Panc1 (cell line): ENCODE measurements at regions not wholly inside any gene's neighbourhood (a gene's known extent, or its start where the extent isn't known, plus 50 kb on each side); places are given as distances from the start of the nearest gene placed in this dataset.

ENCODE experiments used
- ATAC-seq: fragments of 200-7000 bp; cut with Tn5 transposase; 2 replicates; pipeline ENCODE4 v1.9.1; 2020; ENCODE audit warnings: mild to moderate bottlenecking, moderate library complexity
- BruUV-seq: library from RNA; stranded (reverse); fragments of 400-500 nt; replicated peaks from 2 replicates; lab custom pipeline; 2021; lab: Mats Ljungman, UMichigan
- CTCF ChIA-PET: fragments of 300-600 bp; sonication (Branson Sonifier 250); formaldehyde crosslinking; loops from one replicate; lab custom pipeline; 2022; ENCODE audit warnings: antibody characterized with exemption; lab: Charles Lee
- POLR2A ChIA-PET: fragments of 300-600 bp; sonication (Branson Sonifier 250); formaldehyde crosslinking; loops from one replicate; lab custom pipeline; 2022; ENCODE audit warnings: antibody characterized with exemption; lab: Charles Lee
- DNase-seq: peaks from one replicate; pipeline ENCODE4 v3.0.0-alpha.2; 2010; ENCODE audit warnings: low read depth, low spot score
- H3K27ac ChIP-seq: 2 replicates; pipeline ENCODE4 v1.5.1; 2011; ENCODE audit warnings: mild to moderate bottlenecking, low read length, inconsistent platforms
- H3K27me3 ChIP-seq: fragments of 200-500 bp; sonication (Bioruptor generic); 2 replicates; pipeline ENCODE4 v1.6.0; 2014; ENCODE audit warnings: low read length, inconsistent platforms; ENCODE audit not compliant: control insufficient read depth, insufficient read depth
- H3K36me3 ChIP-seq: fragments of 200-500 bp; sonication (Bioruptor generic); 2 replicates; pipeline ENCODE4 v1.5.1; 2014; ENCODE audit warnings: inconsistent platforms, mild to moderate bottlenecking, low read length, moderate library complexity; ENCODE audit not compliant: control insufficient read depth, insufficient read depth
- H3K4me1 ChIP-seq: 2 replicates; pipeline ENCODE4 v1.5.1; 2011; ENCODE audit warnings: inconsistent platforms, mild to moderate bottlenecking, low read length, moderate library complexity; ENCODE audit not compliant: control insufficient read depth, insufficient read depth
- H3K4me3 ChIP-seq, 2 experiments: 2 replicates each; pipeline ENCODE4 v1.5.1; 2011 to 2012; ENCODE audit warnings: low read depth in 2 of 2, low read length in 2 of 2, mild to moderate bottlenecking in 2 of 2, inconsistent platforms in 1 of 2, moderate library complexity in 1 of 2
- H3K9me3 ChIP-seq: fragments of 200-500 bp; sonication (Bioruptor generic); 2 replicates; pipeline ENCODE4 v1.5.1; 2014; ENCODE audit warnings: low read depth, mild to moderate bottlenecking, inconsistent platforms, low read length, moderate library complexity; ENCODE audit not compliant: control insufficient read depth, insufficient read depth
- POLR2AphosphoS5 ChIP-seq: IDR thresholded peaks from 2 replicates; pipeline ENCODE4 v1.6.1; 2012; ENCODE audit warnings: mild to moderate bottlenecking, low read depth, low read length, moderate library complexity
- SIN3A ChIP-seq: IDR thresholded peaks from 2 replicates; pipeline ENCODE4 v1.6.1; 2012; ENCODE audit warnings: low read depth, mild to moderate bottlenecking, low read length, moderate library complexity, borderline replicate concordance; ENCODE audit not compliant: insufficient read depth
- TCF7L2 ChIP-seq: IDR thresholded peaks from 2 replicates; pipeline ENCODE4 v1.6.1; 2011; ENCODE audit warnings: mild to moderate bottlenecking, low read depth, low read length, inconsistent platforms
- in situ Hi-C: cut with HindIII; loops from 2 replicates; pipeline ENCODE4 v1.10.0; 2016; ENCODE audit warnings: low sequenced_read_pairs, low pct_unique_long_range_greater_than_20kb
- intact Hi-C: fragments of 100-400 bp; cut with micrococcal nuclease; formaldehyde crosslinking; loops from one replicate; pipeline ENCODE4 v1.10.0; 2022; ENCODE audit not compliant: unreplicated experiment
- TF ChIP-seq, protein P1 (sequence below): fragments of 450-650 bp; IDR thresholded peaks from 2 replicates; pipeline ENCODE4 v1.5.1; 2017; ENCODE audit warnings: mild to moderate bottlenecking
- TF ChIP-seq, protein P2 (sequence below), 2 experiments: IDR thresholded peaks; 2 replicates each; pipeline ENCODE4 v1.6.1; 2011 to 2012; ENCODE audit warnings: low read depth in 2 of 2, control low read depth in 1 of 2, low read length in 1 of 2, mild to moderate bottlenecking in 1 of 2, moderate library complexity in 1 of 2; ENCODE audit not compliant: insufficient read depth in 1 of 2

DNA sequence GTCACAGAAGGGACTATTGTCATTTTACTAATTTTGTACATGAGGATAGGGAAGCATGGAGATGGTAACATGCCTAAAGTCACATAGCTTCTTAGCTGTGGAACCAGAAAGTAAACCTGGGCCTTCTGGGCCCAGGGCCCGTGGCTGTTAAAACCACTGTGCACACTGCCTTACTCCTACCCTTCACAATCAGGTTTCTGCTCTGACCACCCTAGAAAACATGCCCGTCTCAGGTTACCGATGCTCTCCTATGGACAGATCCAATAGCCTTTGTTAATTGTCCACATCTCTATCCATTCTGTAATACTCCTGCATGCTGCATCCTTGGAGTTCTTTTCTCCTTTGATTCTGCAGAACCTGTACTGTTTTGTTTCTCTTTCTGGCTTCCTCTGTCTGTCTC lies 79.0 kb upstream of the TACR1 start:
- H3K27ac ChIP-seq: no peak overlapping the region
- ATAC-seq (no peak), DNase-seq (no peak)
- intact Hi-C loops: no loop called here
- no peak overlapping the region for H3K4me3 ChIP-seq
- H3K36me3 ChIP-seq: no peaks in the 10 kb centered on the region
- H3K9me3 ChIP-seq: no peaks in the 10 kb centered on the region
- TF ChIP-seq, protein P1, sequence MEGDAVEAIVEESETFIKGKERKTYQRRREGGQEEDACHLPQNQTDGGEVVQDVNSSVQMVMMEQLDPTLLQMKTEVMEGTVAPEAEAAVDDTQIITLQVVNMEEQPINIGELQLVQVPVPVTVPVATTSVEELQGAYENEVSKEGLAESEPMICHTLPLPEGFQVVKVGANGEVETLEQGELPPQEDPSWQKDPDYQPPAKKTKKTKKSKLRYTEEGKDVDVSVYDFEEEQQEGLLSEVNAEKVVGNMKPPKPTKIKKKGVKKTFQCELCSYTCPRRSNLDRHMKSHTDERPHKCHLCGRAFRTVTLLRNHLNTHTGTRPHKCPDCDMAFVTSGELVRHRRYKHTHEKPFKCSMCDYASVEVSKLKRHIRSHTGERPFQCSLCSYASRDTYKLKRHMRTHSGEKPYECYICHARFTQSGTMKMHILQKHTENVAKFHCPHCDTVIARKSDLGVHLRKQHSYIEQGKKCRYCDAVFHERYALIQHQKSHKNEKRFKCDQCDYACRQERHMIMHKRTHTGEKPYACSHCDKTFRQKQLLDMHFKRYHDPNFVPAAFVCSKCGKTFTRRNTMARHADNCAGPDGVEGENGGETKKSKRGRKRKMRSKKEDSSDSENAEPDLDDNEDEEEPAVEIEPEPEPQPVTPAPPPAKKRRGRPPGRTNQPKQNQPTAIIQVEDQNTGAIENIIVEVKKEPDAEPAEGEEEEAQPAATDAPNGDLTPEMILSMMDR: no peak
- TF ChIP-seq TCF7L2 (no peak), POLR2AphosphoS5 (no peak), SIN3A (no peak)
- TF ChIP-seq, protein P2, sequence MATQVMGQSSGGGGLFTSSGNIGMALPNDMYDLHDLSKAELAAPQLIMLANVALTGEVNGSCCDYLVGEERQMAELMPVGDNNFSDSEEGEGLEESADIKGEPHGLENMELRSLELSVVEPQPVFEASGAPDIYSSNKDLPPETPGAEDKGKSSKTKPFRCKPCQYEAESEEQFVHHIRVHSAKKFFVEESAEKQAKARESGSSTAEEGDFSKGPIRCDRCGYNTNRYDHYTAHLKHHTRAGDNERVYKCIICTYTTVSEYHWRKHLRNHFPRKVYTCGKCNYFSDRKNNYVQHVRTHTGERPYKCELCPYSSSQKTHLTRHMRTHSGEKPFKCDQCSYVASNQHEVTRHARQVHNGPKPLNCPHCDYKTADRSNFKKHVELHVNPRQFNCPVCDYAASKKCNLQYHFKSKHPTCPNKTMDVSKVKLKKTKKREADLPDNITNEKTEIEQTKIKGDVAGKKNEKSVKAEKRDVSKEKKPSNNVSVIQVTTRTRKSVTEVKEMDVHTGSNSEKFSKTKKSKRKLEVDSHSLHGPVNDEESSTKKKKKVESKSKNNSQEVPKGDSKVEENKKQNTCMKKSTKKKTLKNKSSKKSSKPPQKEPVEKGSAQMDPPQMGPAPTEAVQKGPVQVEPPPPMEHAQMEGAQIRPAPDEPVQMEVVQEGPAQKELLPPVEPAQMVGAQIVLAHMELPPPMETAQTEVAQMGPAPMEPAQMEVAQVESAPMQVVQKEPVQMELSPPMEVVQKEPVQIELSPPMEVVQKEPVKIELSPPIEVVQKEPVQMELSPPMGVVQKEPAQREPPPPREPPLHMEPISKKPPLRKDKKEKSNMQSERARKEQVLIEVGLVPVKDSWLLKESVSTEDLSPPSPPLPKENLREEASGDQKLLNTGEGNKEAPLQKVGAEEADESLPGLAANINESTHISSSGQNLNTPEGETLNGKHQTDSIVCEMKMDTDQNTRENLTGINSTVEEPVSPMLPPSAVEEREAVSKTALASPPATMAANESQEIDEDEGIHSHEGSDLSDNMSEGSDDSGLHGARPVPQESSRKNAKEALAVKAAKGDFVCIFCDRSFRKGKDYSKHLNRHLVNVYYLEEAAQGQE (IDR thresholded peaks at IDR 0.05; ENCODE audit: insufficient read depth in 1 of 2, low read depth in 2 of 2, low read length in 1 of 2): no peak
- BruUV-seq: no TSS peak
- CTCF ChIA-PET: no interaction called here
- in situ Hi-C loops: no loop called here
- no peaks in the 10 kb centered on the region for H3K27me3 ChIP-seq
- H3K4me1 ChIP-seq: no peaks in the 10 kb centered on the region
- POLR2A ChIA-PET: no interaction called here

DNA sequence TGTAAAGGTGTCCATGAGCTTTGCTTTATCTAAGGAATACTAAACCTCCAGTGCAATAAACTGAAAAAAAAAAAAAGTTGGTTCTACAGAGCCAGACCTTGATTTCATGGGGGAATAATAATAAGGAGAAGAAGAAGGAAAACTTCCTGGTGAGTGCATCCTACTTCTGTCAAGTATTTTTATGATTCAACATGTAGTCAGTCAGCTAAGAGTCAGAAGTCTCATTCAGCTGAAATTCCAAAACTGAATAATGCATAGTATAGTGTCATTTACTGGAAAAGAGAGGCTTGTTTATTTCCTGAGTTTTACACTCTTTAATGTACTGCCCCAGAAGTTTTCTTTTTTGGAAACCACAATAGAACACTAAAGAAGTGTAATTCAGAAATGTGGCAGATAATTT lies 77.8 kb upstream of the TACR1 start:
- ChIA-PET CTCF (no interaction called here), POLR2A (no interaction called here)
- H3K4me3 ChIP-seq: no peak overlapping the region
- intact Hi-C loops: no loop called here
- no peaks in the 10 kb centered on the region for H3K9me3 ChIP-seq
- H3K27me3 ChIP-seq: no peaks in the 10 kb centered on the region
- H3K4me1 ChIP-seq: no peaks in the 10 kb centered on the region
- in situ Hi-C loops: no loop called here
- no peak for TF ChIP-seq POLR2AphosphoS5
- TF ChIP-seq, protein P1: no peak
- TF ChIP-seq SIN3A: no peak
- TF ChIP-seq, protein P2 (IDR thresholded peaks at IDR 0.05; ENCODE audit: insufficient read depth in 1 of 2, low read depth in 2 of 2, low read length in 1 of 2): no peak
- no peak for TF ChIP-seq TCF7L2
- no peak overlapping the region for H3K27ac ChIP-seq
- DNase-seq (no peak), ATAC-seq (no peak)
- BruUV-seq: no TSS peak
- no peaks in the 10 kb centered on the region for H3K36me3 ChIP-seq
